ENCODE measurements at regions not wholly inside any gene's neighbourhood (a gene's known extent, or its start where the extent isn't known, plus 50 kb on each side); places are given as distances from the start of the nearest gene placed in this dataset.
A peak's percentile ranks its signal among the peaks of the same experiment; 100 is the strongest.

DNA sequence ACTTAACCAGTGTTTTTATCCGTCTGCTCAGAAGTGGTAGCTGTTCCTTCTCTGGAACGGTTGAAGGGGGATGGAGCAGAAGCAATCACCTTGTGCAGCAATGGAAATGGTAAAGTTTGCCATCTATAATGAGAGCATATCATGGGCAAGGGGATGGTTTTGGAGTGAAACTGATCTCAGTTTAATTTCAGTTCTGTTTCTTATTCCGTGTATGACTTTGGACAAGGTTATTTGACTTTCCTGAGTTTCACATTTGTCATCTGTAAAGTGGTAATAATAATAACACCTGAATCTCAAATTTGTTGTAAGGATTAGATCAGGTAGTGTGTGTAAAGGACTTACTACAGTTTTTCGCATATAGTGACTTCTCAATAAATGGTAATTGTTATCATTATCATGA, 106.1 kb downstream of the PCSK1 start:
- Histone ChIP-seq H3K36me3 (replicated peaks in 1 of 2; ENCODE audit: control insufficient read depth in 1 of 2, insufficient read depth in 2 of 2, low read length in 1 of 2) (no peaks in the 10 kb centered on the region), H3K9me2 (no peaks in the 10 kb centered on the region), H3K27me3 (ENCODE audit: insufficient read depth) (no peaks in the 10 kb centered on the region), H4K20me1 (ENCODE audit: insufficient read depth) (no peaks in the 10 kb centered on the region), H3F3A (replicated peaks; ENCODE audit: insufficient read depth) (peaks cover 8% of the 10 kb centered on the region), H2AFZ (ENCODE audit: low read depth) (no peak overlapping the region), H3K4me1 (ENCODE audit: control insufficient read depth in 1 of 2, insufficient read depth in 2 of 2, low read depth in 1 of 2, low read length in 1 of 2) (peaks cover 15 to 42% of the 10 kb centered on the region in 2 experiments; a peak in 3 of 4 replicates), H3K9me3 (no peaks in the 10 kb centered on the region), H3K27ac (ENCODE audit: low read depth in 2 of 2, low read length in 1 of 2) (no peak overlapping the region), H3K4me3 (ENCODE audit: low read depth in 2 of 2, low read length in 1 of 2) (no peak overlapping the region), H3K4me2 (no peak overlapping the region), H3K9ac (no peak overlapping the region), H3K79me2 (ENCODE audit: insufficient read depth) (no peaks in the 10 kb centered on the region)
- no peak for DNase-seq
- ChIA-PET CTCF (interaction anchor here (3.0 kb wide), 1 partner anchor 10 kb away, joined by 17 read pairs; no protein-coding TSS in a partner anchor), POLR2A (no interaction called here)
- TF ChIP-seq MEF2A (IDR thresholded peaks at IDR 0.05; ENCODE audit: borderline replicate concordance, low read depth) = no peak
- WGBS (ENCODE audit: low lambda C conversion rate) = 94% methylated on average over 4 of the region's 4 CpGs

DNA sequence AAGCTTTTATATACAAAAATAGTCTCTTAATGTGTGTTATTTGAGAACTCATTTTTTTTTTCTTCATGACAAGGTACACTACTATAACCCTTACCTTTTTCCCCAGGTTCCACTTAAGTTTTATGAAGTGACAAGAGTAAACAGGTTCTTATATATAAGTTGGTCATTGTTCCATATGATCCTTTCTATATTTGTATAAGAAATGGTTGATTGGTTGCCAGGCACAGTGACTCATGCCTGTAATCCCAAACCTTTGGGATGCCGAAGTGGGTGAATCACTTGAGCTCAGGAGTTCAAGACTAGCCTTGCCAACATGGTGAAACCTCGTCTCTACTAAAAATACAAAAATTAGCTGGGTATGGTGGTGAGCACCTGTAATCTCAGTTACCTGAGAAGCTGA, 108.3 kb downstream of the PCSK1 start:
- no peak for DNase-seq
- no peaks in the 10 kb centered on the region for H4K20me1 ChIP-seq (ENCODE audit: insufficient read depth)
- no peaks in the 10 kb centered on the region for H3K9me2 ChIP-seq
- peaks cover 8 to 35% of the 10 kb centered on the region in 2 experiments for H3K4me1 ChIP-seq (ENCODE audit: control insufficient read depth in 1 of 2, insufficient read depth in 2 of 2, low read depth in 1 of 2, low read length in 1 of 2)
- peak overlapping the region in 1 of 2 experiments; percentile 36; a peak in 2 of 4 replicates for H3K27ac ChIP-seq (ENCODE audit: low read depth in 2 of 2, low read length in 1 of 2)
- H2AFZ ChIP-seq (ENCODE audit: low read depth) = no peak overlapping the region
- ChIA-PET CTCF (interaction anchor here (1.3 to 1.7 kb wide), 3 partner anchors 9 to 466 kb away, joined by 3 to 4 read pairs (median 3); no protein-coding TSS in a partner anchor), POLR2A (no interaction called here)
- no peaks in the 10 kb centered on the region for H3K9me3 ChIP-seq
- peak in 1 of 2 experiments; percentile 39; a peak in 1 of 4 replicates for TF ChIP-seq EP300 (IDR thresholded peaks at IDR 0.05; ENCODE audit: borderline replicate concordance in 1 of 2, low read depth in 1 of 2, low read length in 1 of 2)
- peak; percentile 78; the same call in 1 of the 2 replicates for TF ChIP-seq NFIC (IDR thresholded peaks at IDR 0.05; ENCODE audit: borderline replicate concordance)
- no peak for TF ChIP-seq MEF2A (IDR thresholded peaks at IDR 0.05; ENCODE audit: borderline replicate concordance, low read depth)
- peak; percentile 45 for TF ChIP-seq TCF12 (IDR thresholded peaks at IDR 0.05)
- TF ChIP-seq TEAD4 (IDR thresholded peaks at IDR 0.05; ENCODE audit: borderline replicate concordance, insufficient read depth) = no peak
- TF ChIP-seq ELF1 (IDR thresholded peaks at IDR 0.05) = no peak
- TF ChIP-seq, protein P1, sequence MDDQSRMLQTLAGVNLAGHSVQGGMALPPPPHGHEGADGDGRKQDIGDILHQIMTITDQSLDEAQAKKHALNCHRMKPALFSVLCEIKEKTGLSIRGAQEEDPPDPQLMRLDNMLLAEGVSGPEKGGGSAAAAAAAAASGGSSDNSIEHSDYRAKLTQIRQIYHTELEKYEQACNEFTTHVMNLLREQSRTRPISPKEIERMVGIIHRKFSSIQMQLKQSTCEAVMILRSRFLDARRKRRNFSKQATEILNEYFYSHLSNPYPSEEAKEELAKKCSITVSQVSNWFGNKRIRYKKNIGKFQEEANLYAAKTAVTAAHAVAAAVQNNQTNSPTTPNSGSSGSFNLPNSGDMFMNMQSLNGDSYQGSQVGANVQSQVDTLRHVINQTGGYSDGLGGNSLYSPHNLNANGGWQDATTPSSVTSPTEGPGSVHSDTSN (IDR thresholded peaks at IDR 0.05) = peak; percentile 32; the same call in 1 of the 2 replicates
- peak; percentile 92 for TF ChIP-seq FOSL2 (IDR thresholded peaks at IDR 0.05; ENCODE audit: borderline replicate concordance, low read depth)
- no peak for TF ChIP-seq RCOR1 (IDR thresholded peaks at IDR 0.05; ENCODE audit: low read length)
- peak; percentile 13; the same call in 1 of the 2 replicates for TF ChIP-seq RXRA (IDR thresholded peaks at IDR 0.05; ENCODE audit: borderline replicate concordance, low read depth)
- TF ChIP-seq JUND (IDR thresholded peaks at IDR 0.05) = peak; percentile 79
- H3K9ac ChIP-seq = no peak overlapping the region
- WGBS (ENCODE audit: low lambda C conversion rate) = 9% methylated on average over 2 of the region's 2 CpGs
- H3K27me3 ChIP-seq (ENCODE audit: insufficient read depth) = no peaks in the 10 kb centered on the region
- H3K79me2 ChIP-seq (ENCODE audit: insufficient read depth) = no peaks in the 10 kb centered on the region
- no peaks in the 10 kb centered on the region for H3K36me3 ChIP-seq (replicated peaks in 1 of 2; ENCODE audit: control insufficient read depth in 1 of 2, insufficient read depth in 2 of 2, low read length in 1 of 2)
- H3F3A ChIP-seq (replicated peaks; ENCODE audit: insufficient read depth) = peaks cover 10% of the 10 kb centered on the region
- no peak overlapping the region for H3K4me3 ChIP-seq (ENCODE audit: low read depth in 2 of 2, low read length in 1 of 2)
- H3K4me2 ChIP-seq = no peak overlapping the region

DNA sequence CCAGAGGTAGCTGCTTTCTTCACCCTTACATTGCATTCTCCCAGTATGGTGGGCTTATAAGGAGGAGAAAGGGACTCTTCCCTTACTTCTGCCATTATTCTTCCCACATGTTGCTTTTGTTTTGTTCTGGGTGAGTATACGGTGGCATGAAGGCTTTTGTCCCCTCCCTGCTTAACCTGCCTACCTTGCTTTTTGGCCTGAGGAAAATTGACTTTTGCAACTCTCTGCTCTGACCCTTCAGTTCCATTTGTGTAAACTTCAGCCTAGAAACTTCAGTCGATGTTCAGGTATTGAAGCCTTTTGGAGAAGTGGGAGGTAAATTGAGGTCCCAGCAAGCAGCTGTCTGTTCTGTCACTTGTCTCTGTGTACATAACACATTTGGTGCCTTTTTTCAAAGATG, 110.2 kb downstream of the PCSK1 start:
- Histone ChIP-seq H4K20me1 (ENCODE audit: insufficient read depth) (no peaks in the 10 kb centered on the region), H3K36me3 (replicated peaks in 1 of 2; ENCODE audit: control insufficient read depth in 1 of 2, insufficient read depth in 2 of 2, low read length in 1 of 2) (no peaks in the 10 kb centered on the region), H3K4me1 (ENCODE audit: control insufficient read depth in 1 of 2, insufficient read depth in 2 of 2, low read depth in 1 of 2, low read length in 1 of 2) (peaks cover 5 to 21% of the 10 kb centered on the region in 2 experiments), H3K4me3 (ENCODE audit: low read depth in 2 of 2, low read length in 1 of 2) (no peak overlapping the region), H3K9me3 (no peaks in the 10 kb centered on the region), H3K27ac (ENCODE audit: low read depth in 2 of 2, low read length in 1 of 2) (no peak overlapping the region), H3K27me3 (ENCODE audit: insufficient read depth) (no peaks in the 10 kb centered on the region), H2AFZ (ENCODE audit: low read depth) (no peak overlapping the region), H3K9me2 (no peaks in the 10 kb centered on the region), H3F3A (replicated peaks; ENCODE audit: insufficient read depth) (peaks cover 8% of the 10 kb centered on the region), H3K79me2 (ENCODE audit: insufficient read depth) (no peaks in the 10 kb centered on the region), H3K9ac (no peak overlapping the region), H3K4me2 (no peak overlapping the region)
- POLR2A ChIA-PET = no interaction called here
- DNase-seq = no peak
- WGBS (ENCODE audit: low lambda C conversion rate) = 100% methylated on average over 2 of the region's 2 CpGs
- CTCF ChIA-PET = interaction anchor here (0.8 to 2.8 kb wide), 3 partner anchors 13 to 541 kb away, joined by 3 to 17 read pairs (median 3); no protein-coding TSS in a partner anchor
- TF ChIP-seq EP300 (IDR thresholded peaks at IDR 0.05; ENCODE audit: borderline replicate concordance in 1 of 2, low read depth in 1 of 2, low read length in 1 of 2) (no peak), YY1 (IDR thresholded peaks at IDR 0.05; ENCODE audit: low read depth) (no peak), RCOR1 (IDR thresholded peaks at IDR 0.05; ENCODE audit: low read length) (no peak), RAD21 (IDR thresholded peaks at IDR 0.05; ENCODE audit: low read length) (no peak), EZH2phosphoT487 (IDR thresholded peaks at IDR 0.05; ENCODE audit: borderline replicate concordance, low read depth) (no peak)
- TF ChIP-seq, protein P2, sequence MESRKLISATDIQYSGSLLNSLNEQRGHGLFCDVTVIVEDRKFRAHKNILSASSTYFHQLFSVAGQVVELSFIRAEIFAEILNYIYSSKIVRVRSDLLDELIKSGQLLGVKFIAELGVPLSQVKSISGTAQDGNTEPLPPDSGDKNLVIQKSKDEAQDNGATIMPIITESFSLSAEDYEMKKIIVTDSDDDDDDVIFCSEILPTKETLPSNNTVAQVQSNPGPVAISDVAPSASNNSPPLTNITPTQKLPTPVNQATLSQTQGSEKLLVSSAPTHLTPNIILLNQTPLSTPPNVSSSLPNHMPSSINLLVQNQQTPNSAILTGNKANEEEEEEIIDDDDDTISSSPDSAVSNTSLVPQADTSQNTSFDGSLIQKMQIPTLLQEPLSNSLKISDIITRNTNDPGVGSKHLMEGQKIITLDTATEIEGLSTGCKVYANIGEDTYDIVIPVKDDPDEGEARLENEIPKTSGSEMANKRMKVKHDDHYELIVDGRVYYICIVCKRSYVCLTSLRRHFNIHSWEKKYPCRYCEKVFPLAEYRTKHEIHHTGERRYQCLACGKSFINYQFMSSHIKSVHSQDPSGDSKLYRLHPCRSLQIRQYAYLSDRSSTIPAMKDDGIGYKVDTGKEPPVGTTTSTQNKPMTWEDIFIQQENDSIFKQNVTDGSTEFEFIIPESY (IDR thresholded peaks at IDR 0.05; ENCODE audit: borderline replicate concordance, low read depth) = no peak
- TF ChIP-seq, protein P1 (IDR thresholded peaks at IDR 0.05) = no peak

Data from SK-N-SH (cell line).